ENCODE measurements at regions not wholly inside any gene's neighbourhood (a gene's known extent, or its start where the extent isn't known, plus 50 kb on each side); places are given as distances from the start of the nearest gene placed in this dataset.

GRCh38 chr10:123558651-123559050 lies 107.5 kb upstream of the GPR26 start:
- Mint-ChIP-seq H3K4me3 (no peak overlapping the region), H3K4me1 (ENCODE audit: low read depth) (no peaks in the 10 kb centered on the region), H3K9me3 (no peaks in the 10 kb centered on the region), H3K27me3 (peaks cover 35% of the 10 kb centered on the region), H3K36me3 (ENCODE audit: low read depth) (no peaks in the 10 kb centered on the region), H3K27ac (no peak overlapping the region)
- Histone ChIP-seq H3K9me3 (ENCODE audit: control insufficient read depth in 1 of 2, insufficient read depth in 1 of 2, low read length in 2 of 2) (no peaks in the 10 kb centered on the region), H3K4me1 (ENCODE audit: insufficient read depth, low read length) (peaks cover 4% of the 10 kb centered on the region), H3K4me3 (ENCODE audit: low read length) (no peak overlapping the region), H3K27ac (ENCODE audit: low read depth in 1 of 2, low read length in 2 of 2) (no peak overlapping the region), H3K27me3 (ENCODE audit: control insufficient read depth in 1 of 2, insufficient read depth in 2 of 2, low read length in 2 of 2) (peaks cover 0 to 4% of the 10 kb centered on the region in 2 experiments), H3K36me3 (ENCODE audit: insufficient read depth, low read length) (no peaks in the 10 kb centered on the region)
- intact Hi-C loops (cut with DNase I, micrococcal nuclease) = loop anchor here (1.0 to 10.0 kb wide), 5 partner anchors 425 to 1260 kb away; partner anchors contain the start of gene DMBT1 (in 1 of the 2)
- TF ChIP-seq, protein P1, sequence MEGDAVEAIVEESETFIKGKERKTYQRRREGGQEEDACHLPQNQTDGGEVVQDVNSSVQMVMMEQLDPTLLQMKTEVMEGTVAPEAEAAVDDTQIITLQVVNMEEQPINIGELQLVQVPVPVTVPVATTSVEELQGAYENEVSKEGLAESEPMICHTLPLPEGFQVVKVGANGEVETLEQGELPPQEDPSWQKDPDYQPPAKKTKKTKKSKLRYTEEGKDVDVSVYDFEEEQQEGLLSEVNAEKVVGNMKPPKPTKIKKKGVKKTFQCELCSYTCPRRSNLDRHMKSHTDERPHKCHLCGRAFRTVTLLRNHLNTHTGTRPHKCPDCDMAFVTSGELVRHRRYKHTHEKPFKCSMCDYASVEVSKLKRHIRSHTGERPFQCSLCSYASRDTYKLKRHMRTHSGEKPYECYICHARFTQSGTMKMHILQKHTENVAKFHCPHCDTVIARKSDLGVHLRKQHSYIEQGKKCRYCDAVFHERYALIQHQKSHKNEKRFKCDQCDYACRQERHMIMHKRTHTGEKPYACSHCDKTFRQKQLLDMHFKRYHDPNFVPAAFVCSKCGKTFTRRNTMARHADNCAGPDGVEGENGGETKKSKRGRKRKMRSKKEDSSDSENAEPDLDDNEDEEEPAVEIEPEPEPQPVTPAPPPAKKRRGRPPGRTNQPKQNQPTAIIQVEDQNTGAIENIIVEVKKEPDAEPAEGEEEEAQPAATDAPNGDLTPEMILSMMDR (IDR thresholded peaks at IDR 0.05) = no peak
- POLR2A ChIA-PET = no interaction called here
- ATAC-seq (ENCODE audit: poor library complexity) (no peak), DNase-seq (no peak)
- CTCF ChIA-PET = interaction anchor here (0.7 kb wide), 1 partner anchor 300 kb away, joined by 3 read pairs; no protein-coding TSS in a partner anchor

DNA sequence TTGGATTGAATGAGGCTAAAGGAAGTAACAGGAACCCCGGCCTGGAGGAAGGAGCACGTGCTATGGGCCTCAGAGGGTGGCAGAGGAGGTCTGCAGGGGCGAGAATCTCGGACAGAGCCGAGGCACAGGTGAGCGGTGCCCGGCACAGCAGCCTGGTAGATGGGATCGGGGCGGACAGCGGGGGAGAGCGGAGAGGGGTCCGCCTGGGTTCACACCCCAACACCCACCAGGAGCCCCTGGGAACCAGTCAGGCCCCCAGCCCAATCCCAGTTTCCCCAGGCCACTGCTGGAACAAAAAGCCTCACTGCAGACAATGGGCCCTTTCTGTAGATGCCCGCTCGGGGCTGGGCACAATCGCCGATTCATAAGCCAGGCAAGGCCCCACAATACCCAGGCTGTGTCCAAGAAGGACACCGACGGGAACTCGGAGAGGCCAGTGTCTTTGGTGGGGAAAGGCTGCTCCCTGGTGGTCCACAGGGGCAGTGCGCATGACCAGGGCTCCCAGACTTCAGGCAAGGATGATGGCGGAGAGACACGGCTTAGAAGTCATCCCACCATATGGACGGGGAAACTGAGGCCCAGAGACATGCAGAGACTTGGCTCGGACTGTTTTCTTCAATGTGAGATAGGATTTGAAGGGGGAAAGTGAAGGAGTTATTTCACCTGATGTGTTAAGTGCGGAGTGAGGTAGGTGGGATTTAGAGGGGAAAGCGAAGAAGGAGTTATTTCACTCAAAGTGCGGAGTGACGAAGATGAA lies 106.9 kb upstream of the GPR26 start:
- Histone ChIP-seq H3K27ac (ENCODE audit: low read depth in 1 of 2, low read length in 2 of 2) (no peak overlapping the region), H3K27me3 (ENCODE audit: control insufficient read depth in 1 of 2, insufficient read depth in 2 of 2, low read length in 2 of 2) (peaks cover 0 to 4% of the 10 kb centered on the region in 2 experiments), H3K4me1 (ENCODE audit: insufficient read depth, low read length) (peaks cover 4% of the 10 kb centered on the region), H3K4me3 (ENCODE audit: low read length) (no peak overlapping the region), H3K36me3 (ENCODE audit: insufficient read depth, low read length) (no peaks in the 10 kb centered on the region), H3K9me3 (ENCODE audit: control insufficient read depth in 1 of 2, insufficient read depth in 1 of 2, low read length in 2 of 2) (no peaks in the 10 kb centered on the region)
- Mint-ChIP-seq H3K27me3 (peaks cover 32% of the 10 kb centered on the region), H3K36me3 (ENCODE audit: low read depth) (no peaks in the 10 kb centered on the region), H3K27ac (no peak overlapping the region), H3K4me1 (ENCODE audit: low read depth) (no peaks in the 10 kb centered on the region), H3K4me3 (no peak overlapping the region), H3K9me3 (no peaks in the 10 kb centered on the region)
- ChIA-PET POLR2A (no interaction called here), CTCF (interaction anchor here (0.7 kb wide), 1 partner anchor 300 kb away, joined by 3 read pairs; no protein-coding TSS in a partner anchor)
- DNase-seq (peak; percentile 36 to 79 (median 61)), ATAC-seq (ENCODE audit: poor library complexity) (peak; percentile 66)
- intact Hi-C loops (cut with DNase I, micrococcal nuclease) = loop anchor here (1.0 to 10.0 kb wide), 5 partner anchors 426 to 1260 kb away; partner anchors contain the start of gene DMBT1 (in 1 of the 2)
- TF ChIP-seq, protein P1 (IDR thresholded peaks at IDR 0.05) = peak; percentile 98

- Mint-ChIP-seq H3K36me3 (ENCODE audit: low read depth) (no peaks in the 10 kb centered on the region), H3K27ac (no peak overlapping the region), H3K4me1 (ENCODE audit: low read depth) (no peaks in the 10 kb centered on the region), H3K9me3 (no peaks in the 10 kb centered on the region), H3K4me3 (no peak overlapping the region), H3K27me3 (peaks cover 32% of the 10 kb centered on the region)
- TF ChIP-seq, protein P1 (IDR thresholded peaks at IDR 0.05) = no peak
- Histone ChIP-seq H3K36me3 (ENCODE audit: insufficient read depth, low read length) (no peaks in the 10 kb centered on the region), H3K4me1 (ENCODE audit: insufficient read depth, low read length) (peaks cover 4% of the 10 kb centered on the region), H3K27ac (ENCODE audit: low read depth in 1 of 2, low read length in 2 of 2) (no peak overlapping the region), H3K27me3 (ENCODE audit: control insufficient read depth in 1 of 2, insufficient read depth in 2 of 2, low read length in 2 of 2) (peaks cover 0 to 4% of the 10 kb centered on the region in 2 experiments), H3K9me3 (ENCODE audit: control insufficient read depth in 1 of 2, insufficient read depth in 1 of 2, low read length in 2 of 2) (no peaks in the 10 kb centered on the region), H3K4me3 (ENCODE audit: low read length) (no peak overlapping the region)
- CTCF ChIA-PET = no interaction called here
- ATAC-seq (ENCODE audit: poor library complexity) = no peak
- intact Hi-C loops (cut with DNase I, micrococcal nuclease) = loop anchor here (1.0 to 10.0 kb wide), 6 partner anchors 426 to 1261 kb away; partner anchors contain the start of gene DMBT1 (in 1 of the 2)
- no peak for DNase-seq
- POLR2A ChIA-PET = no interaction called here
Observed at GRCh38 chr10:123559823-123560092, 106.4 kb upstream of the GPR26 start.
